Parathyroid adenoma (tissue), 2 donors: ENCODE measurements at regions not wholly inside any gene's neighbourhood (a gene's known extent, or its start where the extent isn't known, plus 50 kb on each side); places are given as distances from the start of the nearest gene placed in this dataset.
A peak's percentile ranks its signal among the peaks of the same experiment; 100 is the strongest.

Source experiments
- H2AFZ ChIP-seq: fragments of 300-600 bp; sonication (generic); one replicate; pipeline ENCODE4 v1.7.0; 2017; ENCODE audit warnings: antibody characterized with exemption, mild to moderate bottlenecking
- H3K27ac ChIP-seq: fragments of 300-600 bp; sonication (generic); one replicate; pipeline ENCODE4 v1.7.0; 2017
- H3K27me3 ChIP-seq: fragments of 300-600 bp; sonication (generic); one replicate; pipeline ENCODE4 v1.7.0; 2017; ENCODE audit warnings: low read length; ENCODE audit not compliant: control insufficient read depth, insufficient read depth
- H3K36me3 ChIP-seq: fragments of 300-600 bp; sonication (generic); one replicate; pipeline ENCODE4 v1.7.0; 2017; ENCODE audit warnings: low read length; ENCODE audit not compliant: control insufficient read depth, insufficient read depth
- H3K4me1 ChIP-seq: fragments of 300-600 bp; sonication (generic); one replicate; pipeline ENCODE4 v1.7.0; 2017; ENCODE audit warnings: control low read depth
- H3K4me2 ChIP-seq: fragments of 300-600 bp; sonication (generic); one replicate; pipeline ENCODE4 v1.7.0; 2017; ENCODE audit warnings: low read length
- H3K4me3 ChIP-seq: fragments of 300-600 bp; sonication (generic); one replicate; pipeline ENCODE4 v1.7.0; 2017; ENCODE audit warnings: low read depth, low read length
- H3K79me2 ChIP-seq: fragments of 300-600 bp; sonication (generic); one replicate; pipeline ENCODE4 v1.7.0; 2017; ENCODE audit warnings: control low read depth
- H3K9ac ChIP-seq: fragments of 300-600 bp; sonication (generic); one replicate; pipeline ENCODE4 v1.7.0; 2017; ENCODE audit warnings: mild to moderate bottlenecking
- H3K9me3 ChIP-seq: fragments of 300-600 bp; sonication (generic); one replicate; pipeline ENCODE4 v1.7.0; 2017; ENCODE audit warnings: low read length; ENCODE audit not compliant: control insufficient read depth
- CTCF ChIP-seq: fragments of 300-600 bp; sonication (generic); IDR thresholded peaks from one replicate; pipeline ENCODE4 v1.7.0; 2017; ENCODE audit warnings: antibody characterized with exemption, mild to moderate bottlenecking
- donor health status: primary hyperparathyroidism.

GRCh38 chr17:70295731-70296130 lies 126.4 kb downstream of the KCNJ2 start:
- Histone ChIP-seq H3K27me3 (no peaks in the 10 kb centered on the region), H3K9ac (no peak overlapping the region), H3K4me2 (no peak overlapping the region), H3K4me3 (no peak overlapping the region), H3K36me3 (no peaks in the 10 kb centered on the region), H3K9me3 (no peaks in the 10 kb centered on the region), H3K27ac (no peak overlapping the region), H2AFZ (peak overlapping the region; percentile 40), H3K4me1 (peaks cover 12% of the 10 kb centered on the region), H3K79me2 (no peaks in the 10 kb centered on the region)
- no peak for TF ChIP-seq CTCF

GRCh38 chr17:70296456-70296855 lies 127.1 kb downstream of the KCNJ2 start:
- TF ChIP-seq CTCF, result no peak
- H3K4me3 ChIP-seq, result no peak overlapping the region
- H3K36me3 ChIP-seq, result no peaks in the 10 kb centered on the region
- H3K9ac ChIP-seq, result no peak overlapping the region
- H3K4me2 ChIP-seq, result no peak overlapping the region
- no peak overlapping the region for H2AFZ ChIP-seq
- H3K27ac ChIP-seq, result no peak overlapping the region
- H3K79me2 ChIP-seq, result no peaks in the 10 kb centered on the region
- no peaks in the 10 kb centered on the region for H3K27me3 ChIP-seq
- H3K9me3 ChIP-seq, result no peaks in the 10 kb centered on the region
- H3K4me1 ChIP-seq, result peaks cover 9% of the 10 kb centered on the region

- Histone ChIP-seq H3K4me2 (no peak overlapping the region), H3K4me1 (peaks cover 6% of the 10 kb centered on the region), H3K27ac (no peak overlapping the region), H3K4me3 (no peak overlapping the region), H3K9ac (no peak overlapping the region), H3K79me2 (no peaks in the 10 kb centered on the region), H3K27me3 (no peaks in the 10 kb centered on the region), H3K36me3 (no peaks in the 10 kb centered on the region), H2AFZ (no peak overlapping the region), H3K9me3 (no peaks in the 10 kb centered on the region)
- no peak for TF ChIP-seq CTCF
Observed at GRCh38 chr17:70297397-70297796, 128.1 kb downstream of the KCNJ2 start.

DNA sequence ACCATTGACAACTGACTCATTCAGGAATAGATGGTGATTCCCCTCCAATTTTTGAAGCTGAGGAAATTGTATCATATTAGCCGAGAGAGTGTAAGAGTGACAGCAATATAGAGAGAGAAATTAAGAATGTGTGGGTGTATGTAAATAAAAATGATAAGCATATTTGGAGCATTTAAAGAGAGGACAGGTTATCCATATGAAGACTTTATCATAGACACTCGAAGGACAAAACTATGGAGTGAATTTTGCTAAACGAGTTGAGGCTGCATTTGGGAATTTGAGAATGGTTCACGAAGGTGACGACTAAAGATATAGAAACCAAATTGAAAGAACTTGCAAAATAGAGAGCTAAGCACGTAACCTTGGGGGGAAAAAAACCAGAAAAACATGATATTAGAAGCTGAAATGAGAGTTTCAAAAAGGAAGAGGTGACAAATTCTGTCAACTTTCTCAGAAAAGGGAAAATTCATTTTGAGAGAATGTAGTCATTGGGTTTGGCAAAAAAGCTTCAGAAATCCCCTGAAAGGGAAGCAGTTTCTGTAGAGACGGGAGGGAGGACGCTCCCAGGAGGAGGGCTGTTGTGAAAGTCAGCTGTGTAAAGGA lies 129.7 kb downstream of the KCNJ2 start:
- Histone ChIP-seq H3K27ac (no peak overlapping the region), H3K9me3 (no peaks in the 10 kb centered on the region), H2AFZ (no peak overlapping the region), H3K4me1 (peaks cover 3% of the 10 kb centered on the region), H3K36me3 (no peaks in the 10 kb centered on the region), H3K27me3 (no peaks in the 10 kb centered on the region), H3K9ac (no peak overlapping the region), H3K4me3 (no peak overlapping the region), H3K79me2 (no peaks in the 10 kb centered on the region), H3K4me2 (no peak overlapping the region)
- no peak for TF ChIP-seq CTCF
